ENCODE measurements at regions not wholly inside any gene's neighbourhood (a gene's known extent, or its start where the extent isn't known, plus 50 kb on each side); places are given as distances from the start of the nearest gene placed in this dataset.

DNA sequence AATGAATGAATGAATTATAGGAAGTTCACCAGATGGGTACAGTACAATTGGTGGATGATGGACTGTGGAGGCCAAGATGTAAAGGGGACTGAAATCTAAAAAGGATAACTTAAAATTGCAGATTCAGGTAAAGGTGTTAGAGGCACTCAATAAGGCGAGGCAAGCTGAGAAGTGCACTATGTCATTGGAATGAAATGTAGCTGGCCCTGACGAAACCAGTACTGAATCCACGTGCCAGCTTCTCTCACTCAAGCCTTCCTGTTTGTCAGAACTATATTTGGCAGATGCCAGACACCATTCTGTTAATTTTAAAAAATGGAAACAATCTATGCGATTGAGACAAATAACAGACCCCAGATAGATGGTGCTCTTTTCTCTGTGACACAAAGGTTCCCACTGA is 1039.1 kb upstream of the TENM3 start:
- Histone ChIP-seq H3K9me3 (ENCODE audit: control insufficient read depth, low read length) (no peaks in the 10 kb centered on the region), H3K36me3 (ENCODE audit: control insufficient read depth, insufficient read depth, low read length) (no peaks in the 10 kb centered on the region), H3K27ac (ENCODE audit: low read depth, low read length, severe bottlenecking) (no peak overlapping the region), H3K4me3 (ENCODE audit: extremely low read depth, insufficient read depth, low read length, poor library complexity, severe bottlenecking) (no peak overlapping the region), H3K4me1 (ENCODE audit: control insufficient read depth, insufficient read depth, low read length, poor library complexity, severe bottlenecking) (no peaks in the 10 kb centered on the region)
- 83 to 100% methylated on average over 3 of the region's 4 CpGs for WGBS, 2 experiments (ENCODE audit: insufficient coverage in 2 of 2)

DNA sequence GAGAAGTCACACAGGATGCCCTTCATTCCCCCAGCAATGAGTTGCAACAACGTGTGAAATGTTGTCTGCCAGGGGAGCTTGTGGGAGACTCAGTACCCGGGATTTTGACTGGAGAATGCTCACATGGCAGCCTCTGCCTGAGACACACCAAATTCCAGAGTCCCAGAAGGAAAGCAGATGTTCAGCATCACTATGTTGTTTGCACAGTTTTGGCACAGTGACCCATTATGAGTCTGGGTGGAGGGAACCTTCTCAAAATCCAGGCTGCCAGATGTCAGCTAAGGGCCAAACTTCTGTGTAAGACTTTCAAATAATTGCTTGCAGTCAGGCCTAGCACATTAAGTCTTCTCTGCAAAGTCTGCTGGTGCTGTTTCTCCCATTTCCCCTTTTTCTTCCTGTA is 1029.7 kb upstream of the TENM3 start:
- Histone ChIP-seq H3K4me3 (ENCODE audit: extremely low read depth, insufficient read depth, low read length, poor library complexity, severe bottlenecking) (no peak overlapping the region), H3K9me3 (ENCODE audit: control insufficient read depth, low read length) (no peaks in the 10 kb centered on the region), H3K36me3 (ENCODE audit: control insufficient read depth, insufficient read depth, low read length) (no peaks in the 10 kb centered on the region), H3K4me1 (ENCODE audit: control insufficient read depth, insufficient read depth, low read length, poor library complexity, severe bottlenecking) (no peaks in the 10 kb centered on the region), H3K27ac (ENCODE audit: low read depth, low read length, severe bottlenecking) (no peak overlapping the region)
- WGBS, 2 experiments (ENCODE audit: insufficient coverage in 2 of 2): 67 to 93% methylated on average over 2 of the region's 2 CpGs

DNA sequence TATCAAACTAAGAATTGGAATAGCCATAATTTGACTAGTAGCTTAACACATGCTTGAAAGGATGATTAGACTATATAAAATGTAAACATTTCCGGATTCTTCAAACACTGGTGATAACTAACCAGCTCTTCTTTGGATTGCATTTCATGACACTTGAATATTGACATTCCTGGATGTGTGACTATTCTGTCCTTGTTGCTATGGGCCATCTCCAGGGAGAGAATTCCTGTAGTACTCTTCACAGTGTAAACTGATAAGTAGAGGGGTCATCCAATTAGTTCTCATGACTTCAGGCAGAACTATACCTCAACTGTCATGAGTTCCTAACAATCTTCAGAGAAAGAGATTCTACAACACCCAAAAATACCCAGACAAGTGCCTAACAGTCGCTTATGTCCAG is 1026.7 kb upstream of the TENM3 start:
- WGBS, 2 experiments (ENCODE audit: insufficient coverage in 2 of 2): 100% methylated on average over 2 of the region's 2 CpGs; no CpG with 5 or more reads in 1 of the 2 experiments

DNA sequence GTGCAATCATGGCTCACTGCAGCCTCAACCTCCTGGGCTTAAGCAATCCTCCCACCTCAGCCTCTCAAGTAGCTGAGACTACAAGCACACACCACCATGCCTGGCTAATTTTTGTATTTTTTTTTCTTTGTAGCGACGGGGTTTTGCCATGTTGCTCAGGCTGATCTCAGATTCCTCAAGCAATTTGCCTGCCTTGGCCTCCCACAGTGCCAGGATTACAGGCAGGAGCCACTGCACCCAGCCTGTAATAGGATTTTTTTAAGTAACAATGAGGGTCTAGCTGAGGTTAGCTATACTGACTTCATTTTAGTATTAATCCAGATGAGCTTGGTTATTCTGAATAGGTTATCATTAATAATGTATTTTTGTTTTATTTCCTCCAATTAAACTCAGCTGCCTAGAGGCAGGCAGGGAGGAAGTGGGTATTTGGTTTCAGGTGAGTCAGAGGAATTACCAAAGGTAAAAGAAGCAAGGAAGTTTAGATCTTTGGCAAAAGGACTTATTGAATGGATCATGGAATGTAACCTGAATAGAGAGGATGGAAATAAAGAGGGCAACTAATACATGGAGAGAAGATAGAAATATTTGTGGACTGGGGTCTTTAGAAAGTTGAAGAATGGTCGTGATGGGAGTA is 1023.3 kb upstream of the TENM3 start:
- H3K36me3 ChIP-seq (ENCODE audit: control insufficient read depth, insufficient read depth, low read length): no peaks in the 10 kb centered on the region
- WGBS, 2 experiments (ENCODE audit: insufficient coverage in 2 of 2): 66 to 76% methylated on average over 2 to 3 of the region's 3 CpGs

More for the DNA sequence above, 1026.7 kb upstream of the TENM3 start:
- H3K36me3 ChIP-seq (ENCODE audit: control insufficient read depth, insufficient read depth, low read length): no peaks in the 10 kb centered on the region
- no peak overlapping the region for H3K4me3 ChIP-seq (ENCODE audit: extremely low read depth, insufficient read depth, low read length, poor library complexity, severe bottlenecking)
- no peak overlapping the region for H3K27ac ChIP-seq (ENCODE audit: low read depth, low read length, severe bottlenecking)
- no peaks in the 10 kb centered on the region for H3K9me3 ChIP-seq (ENCODE audit: control insufficient read depth, low read length)
- no peaks in the 10 kb centered on the region for H3K4me1 ChIP-seq (ENCODE audit: control insufficient read depth, insufficient read depth, low read length, poor library complexity, severe bottlenecking)

DNA sequence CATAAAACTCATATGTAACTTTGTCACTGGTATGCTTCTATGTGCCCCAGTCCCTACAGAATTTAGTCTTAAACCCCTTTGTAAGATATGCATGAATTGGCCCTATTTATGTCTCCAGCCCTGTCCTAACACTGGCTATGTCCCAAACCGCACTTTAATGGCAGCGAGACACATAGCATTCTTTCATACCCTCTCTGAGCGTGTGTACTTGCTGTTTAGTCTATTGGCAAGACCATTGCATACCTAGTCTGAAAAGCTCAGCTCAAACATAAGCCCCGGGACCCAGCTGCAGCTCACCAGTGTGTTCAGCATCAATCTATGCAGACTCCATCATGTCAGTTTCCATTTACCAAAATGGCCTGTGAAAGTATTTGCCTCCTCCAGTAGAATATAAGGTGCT is 1018.4 kb upstream of the TENM3 start:
- no peaks in the 10 kb centered on the region for H3K4me1 ChIP-seq (ENCODE audit: control insufficient read depth, insufficient read depth, low read length, poor library complexity, severe bottlenecking)
- WGBS, 2 experiments (ENCODE audit: insufficient coverage in 2 of 2): 94 to 95% methylated on average over 4 of the region's 4 CpGs
- no peaks in the 10 kb centered on the region for H3K9me3 ChIP-seq (ENCODE audit: control insufficient read depth, low read length)
- H3K36me3 ChIP-seq (ENCODE audit: control insufficient read depth, insufficient read depth, low read length): no peaks in the 10 kb centered on the region
- no peak overlapping the region for H3K27ac ChIP-seq (ENCODE audit: low read depth, low read length, severe bottlenecking)
- H3K4me3 ChIP-seq (ENCODE audit: extremely low read depth, insufficient read depth, low read length, poor library complexity, severe bottlenecking): no peak overlapping the region

More for the DNA sequence above, 1023.3 kb upstream of the TENM3 start:
- H3K9me3 ChIP-seq (ENCODE audit: control insufficient read depth, low read length): no peaks in the 10 kb centered on the region
- no peak overlapping the region for H3K27ac ChIP-seq (ENCODE audit: low read depth, low read length, severe bottlenecking)
- H3K4me3 ChIP-seq (ENCODE audit: extremely low read depth, insufficient read depth, low read length, poor library complexity, severe bottlenecking): no peak overlapping the region
- no peaks in the 10 kb centered on the region for H3K4me1 ChIP-seq (ENCODE audit: control insufficient read depth, insufficient read depth, low read length, poor library complexity, severe bottlenecking)

DNA sequence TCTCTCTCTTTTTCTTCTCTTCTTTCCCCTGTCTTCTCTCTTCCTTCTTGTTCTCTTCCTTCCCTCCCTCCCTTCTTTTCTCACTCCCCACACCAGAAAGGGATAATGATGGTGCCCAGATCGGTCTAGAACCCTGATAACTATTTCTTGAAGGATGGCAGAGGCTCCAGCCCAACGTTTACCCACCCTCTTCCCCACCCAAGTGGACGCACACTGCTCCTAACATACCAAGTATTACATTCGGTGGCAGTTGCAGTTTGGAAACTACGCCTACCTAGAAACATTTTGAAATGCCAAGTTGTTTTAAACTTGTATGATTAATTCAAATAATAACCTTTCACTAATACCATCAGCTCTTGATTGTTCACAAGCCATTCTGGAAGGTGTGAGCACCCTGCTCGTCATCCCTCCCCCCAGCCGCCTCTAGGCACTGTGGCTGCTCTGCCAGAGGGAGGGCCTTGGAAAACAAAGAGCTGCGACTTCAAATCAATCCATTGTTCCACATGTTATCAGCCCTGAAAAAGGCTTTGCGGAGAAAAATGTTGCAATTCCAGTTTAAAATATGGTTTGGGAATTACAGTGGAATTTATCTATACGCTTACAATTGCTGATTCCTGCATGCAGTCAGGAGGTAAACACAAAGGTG is 1017.5 kb upstream of the TENM3 start:
- WGBS, 2 experiments (ENCODE audit: insufficient coverage in 2 of 2): 46 to 50% methylated on average over 3 to 4 of the region's 10 CpGs
- Histone ChIP-seq H3K27ac (ENCODE audit: low read depth, low read length, severe bottlenecking) (no peak overlapping the region), H3K36me3 (ENCODE audit: control insufficient read depth, insufficient read depth, low read length) (no peaks in the 10 kb centered on the region), H3K9me3 (ENCODE audit: control insufficient read depth, low read length) (no peaks in the 10 kb centered on the region), H3K4me3 (ENCODE audit: extremely low read depth, insufficient read depth, low read length, poor library complexity, severe bottlenecking) (no peak overlapping the region), H3K4me1 (ENCODE audit: control insufficient read depth, insufficient read depth, low read length, poor library complexity, severe bottlenecking) (no peaks in the 10 kb centered on the region)

DNA sequence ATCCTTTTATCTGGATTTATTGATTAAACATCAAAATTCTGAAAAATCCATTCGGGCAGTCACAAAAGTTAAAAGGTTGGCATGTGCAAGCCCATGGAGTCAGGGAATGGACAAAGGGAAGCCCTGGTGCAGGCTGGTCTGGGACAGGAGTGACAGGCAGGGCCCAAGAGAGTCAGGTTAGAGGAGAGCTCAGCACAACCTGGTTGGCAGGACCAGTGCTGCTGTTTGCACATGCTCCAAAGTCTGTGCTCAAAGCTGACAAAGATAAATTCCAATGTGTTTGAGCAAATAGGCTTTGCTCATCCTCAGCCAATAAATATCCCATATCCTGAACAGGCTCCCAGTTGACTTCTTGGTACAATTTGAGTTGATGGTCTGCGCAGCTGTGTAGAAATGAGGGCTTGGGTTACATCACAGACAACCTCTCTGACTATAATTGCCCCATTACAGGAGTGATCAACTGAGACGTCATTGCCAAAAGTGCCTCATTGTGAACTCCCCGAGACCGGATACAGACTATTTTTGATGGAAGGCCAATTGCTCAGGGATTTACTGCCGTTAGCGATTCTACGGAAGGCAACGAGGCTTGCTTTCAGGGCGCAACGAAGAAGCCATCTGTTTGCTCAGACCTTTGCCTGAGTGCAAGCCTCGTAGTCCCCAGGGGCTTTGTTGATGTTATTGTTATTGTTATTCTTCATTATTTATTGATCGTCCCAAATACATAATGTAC is 1008.1 kb upstream of the TENM3 start:
- Histone ChIP-seq H3K4me1 (ENCODE audit: control insufficient read depth, insufficient read depth, low read length, poor library complexity, severe bottlenecking) (no peaks in the 10 kb centered on the region), H3K36me3 (ENCODE audit: control insufficient read depth, insufficient read depth, low read length) (no peaks in the 10 kb centered on the region), H3K4me3 (ENCODE audit: extremely low read depth, insufficient read depth, low read length, poor library complexity, severe bottlenecking) (no peak overlapping the region), H3K9me3 (ENCODE audit: control insufficient read depth, low read length) (no peaks in the 10 kb centered on the region), H3K27ac (ENCODE audit: low read depth, low read length, severe bottlenecking) (no peak overlapping the region)
- 95 to 98% methylated on average over 11 of the region's 13 CpGs for WGBS, 2 experiments (ENCODE audit: insufficient coverage in 2 of 2)

DNA sequence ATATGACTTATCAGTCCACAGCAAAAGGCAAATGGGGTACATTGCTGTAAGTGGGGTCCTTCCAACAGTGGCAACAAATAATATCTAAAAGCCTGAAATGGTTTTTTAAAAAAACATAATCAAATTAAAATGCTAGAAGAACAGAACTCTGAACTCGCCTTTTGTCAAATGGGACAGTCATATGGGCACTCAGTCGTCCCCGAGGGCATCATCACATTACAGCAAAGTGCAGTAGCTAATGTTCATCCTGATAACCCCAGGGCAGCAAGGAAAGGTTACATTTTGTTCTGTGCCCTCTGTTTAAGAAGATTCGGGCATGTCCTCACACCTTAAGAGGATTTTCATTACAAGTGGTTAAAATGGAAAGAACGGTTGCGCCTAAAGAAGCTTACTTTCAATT is 997.9 kb upstream of the TENM3 start:
- Histone ChIP-seq H3K27ac (ENCODE audit: low read depth, low read length, severe bottlenecking) (no peak overlapping the region), H3K9me3 (ENCODE audit: control insufficient read depth, low read length) (no peaks in the 10 kb centered on the region), H3K4me3 (ENCODE audit: extremely low read depth, insufficient read depth, low read length, poor library complexity, severe bottlenecking) (no peak overlapping the region), H3K4me1 (ENCODE audit: control insufficient read depth, insufficient read depth, low read length, poor library complexity, severe bottlenecking) (no peaks in the 10 kb centered on the region), H3K36me3 (ENCODE audit: control insufficient read depth, insufficient read depth, low read length) (no peaks in the 10 kb centered on the region)
- WGBS, 2 experiments (ENCODE audit: insufficient coverage in 2 of 2): 79 to 87% methylated on average over 3 to 4 of the region's 6 CpGs

DNA sequence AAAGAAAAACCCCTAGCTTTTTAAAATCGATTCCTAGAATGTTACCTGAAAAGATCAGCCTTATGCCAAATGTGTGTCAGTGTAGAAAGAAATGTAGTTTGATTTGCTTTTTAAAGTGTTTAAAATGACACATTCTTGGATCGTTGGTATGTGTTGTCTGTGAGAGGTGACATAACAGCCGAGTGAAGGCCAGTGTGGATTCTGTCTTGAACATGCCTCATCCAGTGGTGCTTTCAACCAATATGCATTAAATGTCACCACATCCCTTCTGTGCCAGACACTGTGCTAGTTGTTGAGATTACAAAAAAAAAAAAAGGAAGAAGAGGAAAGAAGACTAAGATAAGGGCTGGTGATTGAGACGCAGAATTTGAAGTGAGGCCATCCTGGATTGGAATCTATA is 994.2 kb upstream of the TENM3 start:
- H3K9me3 ChIP-seq (ENCODE audit: control insufficient read depth, low read length): no peaks in the 10 kb centered on the region
- no peaks in the 10 kb centered on the region for H3K36me3 ChIP-seq (ENCODE audit: control insufficient read depth, insufficient read depth, low read length)
- no peaks in the 10 kb centered on the region for H3K4me1 ChIP-seq (ENCODE audit: control insufficient read depth, insufficient read depth, low read length, poor library complexity, severe bottlenecking)
- WGBS, 2 experiments (ENCODE audit: insufficient coverage in 2 of 2): 63 to 85% methylated on average over 1 to 2 of the region's 4 CpGs
- no peak overlapping the region for H3K27ac ChIP-seq (ENCODE audit: low read depth, low read length, severe bottlenecking)
- no peak overlapping the region for H3K4me3 ChIP-seq (ENCODE audit: extremely low read depth, insufficient read depth, low read length, poor library complexity, severe bottlenecking)

DNA sequence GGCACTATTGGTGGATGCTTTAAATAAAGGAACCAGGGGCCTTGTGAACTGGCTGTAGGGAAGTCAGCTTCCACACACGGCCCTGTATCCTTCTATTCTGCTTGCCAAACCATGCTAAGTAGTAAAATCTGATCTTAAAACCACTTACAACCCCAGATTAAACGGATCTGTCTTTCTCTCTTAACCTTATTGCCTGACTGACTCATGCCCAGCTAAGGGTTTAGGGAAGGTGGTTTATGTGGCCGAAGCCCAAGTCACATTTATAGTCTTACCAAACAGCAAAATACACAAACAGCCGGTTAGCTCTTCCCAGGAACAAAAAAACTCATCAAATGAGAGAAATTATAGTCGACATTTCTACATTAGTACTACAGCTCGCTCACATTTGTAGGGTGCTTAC is 988.4 kb upstream of the TENM3 start:
- Histone ChIP-seq H3K36me3 (ENCODE audit: control insufficient read depth, insufficient read depth, low read length) (no peaks in the 10 kb centered on the region), H3K9me3 (ENCODE audit: control insufficient read depth, low read length) (no peaks in the 10 kb centered on the region), H3K4me1 (ENCODE audit: control insufficient read depth, insufficient read depth, low read length, poor library complexity, severe bottlenecking) (no peaks in the 10 kb centered on the region), H3K4me3 (ENCODE audit: extremely low read depth, insufficient read depth, low read length, poor library complexity, severe bottlenecking) (no peak overlapping the region), H3K27ac (ENCODE audit: low read depth, low read length, severe bottlenecking) (no peak overlapping the region)
- WGBS, 2 experiments (ENCODE audit: insufficient coverage in 2 of 2): 67 to 89% methylated on average over 1 to 4 of the region's 6 CpGs

DNA sequence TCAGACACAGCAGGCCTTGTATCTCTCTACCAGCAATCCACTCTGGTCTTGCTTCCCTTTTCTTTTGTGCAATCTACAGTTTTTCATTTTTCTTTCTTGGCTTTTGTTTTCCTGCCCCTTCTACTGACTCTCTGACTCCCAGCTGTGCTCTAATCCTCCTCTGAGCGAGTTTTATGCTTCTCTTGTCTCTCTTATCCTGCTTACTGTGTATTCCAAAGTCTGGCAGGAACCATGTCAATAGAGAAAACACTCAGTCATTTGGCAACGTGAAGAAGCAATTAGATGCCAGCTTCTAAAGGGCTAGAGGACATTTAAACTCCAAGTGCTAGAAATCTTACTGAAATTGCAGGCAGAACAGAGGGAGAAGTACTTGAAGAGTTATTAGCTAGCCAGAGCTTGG is 984.6 kb upstream of the TENM3 start:
- no peaks in the 10 kb centered on the region for H3K4me1 ChIP-seq (ENCODE audit: control insufficient read depth, insufficient read depth, low read length, poor library complexity, severe bottlenecking)
- no peak overlapping the region for H3K27ac ChIP-seq (ENCODE audit: low read depth, low read length, severe bottlenecking)
- H3K4me3 ChIP-seq (ENCODE audit: extremely low read depth, insufficient read depth, low read length, poor library complexity, severe bottlenecking): no peak overlapping the region

More for the DNA sequence above, 984.6 kb upstream of the TENM3 start:
- H3K36me3 ChIP-seq (ENCODE audit: control insufficient read depth, insufficient read depth, low read length): no peaks in the 10 kb centered on the region
- no peaks in the 10 kb centered on the region for H3K9me3 ChIP-seq (ENCODE audit: control insufficient read depth, low read length)
- 9 to 10% methylated on average over 2 of the region's 2 CpGs for WGBS, 2 experiments (ENCODE audit: insufficient coverage in 2 of 2)

Measured in mesodermal cell (in vitro differentiated cells).